ENCODE measurements at regions not wholly inside any gene's neighbourhood (a gene's known extent, or its start where the extent isn't known, plus 50 kb on each side); places are given as distances from the start of the nearest gene placed in this dataset.
A peak's percentile ranks its signal among the peaks of the same experiment; 100 is the strongest.

- Histone ChIP-seq H3K36me3 (ENCODE audit: control insufficient read depth, insufficient read depth, low read length) (no peaks in the 10 kb centered on the region), H3K27me3 (ENCODE audit: control insufficient read depth, insufficient read depth, low read length) (no peaks in the 10 kb centered on the region), H3K4me3 (ENCODE audit: low read depth, low read length) (no peak overlapping the region)
- no peak for TF ChIP-seq CTCF (IDR thresholded peaks at IDR 0.05; ENCODE audit: insufficient read depth, low read length, poor library complexity, severe bottlenecking)
- peak; percentile 58 for DNase-seq (ENCODE audit: low read depth)
Measured at GRCh38 chr2:100752628-100753333, 67.2 kb upstream of the NPAS2 start.

GRCh38 chr2:100753444-100753843 lies 66.5 kb upstream of the NPAS2 start:
- H3K27me3 ChIP-seq (ENCODE audit: control insufficient read depth, insufficient read depth, low read length), result no peaks in the 10 kb centered on the region
- TF ChIP-seq CTCF (IDR thresholded peaks at IDR 0.05; ENCODE audit: insufficient read depth, low read length, poor library complexity, severe bottlenecking), result no peak
- DNase-seq (ENCODE audit: low read depth), result no peak
- H3K4me3 ChIP-seq (ENCODE audit: low read depth, low read length), result no peak overlapping the region
- H3K36me3 ChIP-seq (ENCODE audit: control insufficient read depth, insufficient read depth, low read length), result no peaks in the 10 kb centered on the region

- Histone ChIP-seq H3K27me3 (ENCODE audit: control insufficient read depth, insufficient read depth, low read length) (no peaks in the 10 kb centered on the region), H3K4me3 (ENCODE audit: low read depth, low read length) (no peak overlapping the region), H3K36me3 (ENCODE audit: control insufficient read depth, insufficient read depth, low read length) (no peaks in the 10 kb centered on the region)
- no peak for TF ChIP-seq CTCF (IDR thresholded peaks at IDR 0.05; ENCODE audit: insufficient read depth, low read length, poor library complexity, severe bottlenecking)
- DNase-seq (ENCODE audit: low read depth), result no peak
Measured at GRCh38 chr2:100753881-100754280, 66.1 kb upstream of the NPAS2 start.

GRCh38 chr2:100754951-100755350 lies 65.0 kb upstream of the NPAS2 start:
- Histone ChIP-seq H3K27me3 (ENCODE audit: control insufficient read depth, insufficient read depth, low read length) (no peaks in the 10 kb centered on the region), H3K36me3 (ENCODE audit: control insufficient read depth, insufficient read depth, low read length) (no peaks in the 10 kb centered on the region), H3K4me3 (ENCODE audit: low read depth, low read length) (no peak overlapping the region)
- TF ChIP-seq CTCF (IDR thresholded peaks at IDR 0.05; ENCODE audit: insufficient read depth, low read length, poor library complexity, severe bottlenecking), result no peak
- no peak for DNase-seq (ENCODE audit: low read depth)

- no peak for TF ChIP-seq CTCF (IDR thresholded peaks at IDR 0.05; ENCODE audit: insufficient read depth, low read length, poor library complexity, severe bottlenecking)
- Histone ChIP-seq H3K36me3 (ENCODE audit: control insufficient read depth, insufficient read depth, low read length) (no peaks in the 10 kb centered on the region), H3K27me3 (ENCODE audit: control insufficient read depth, insufficient read depth, low read length) (no peaks in the 10 kb centered on the region), H3K4me3 (ENCODE audit: low read depth, low read length) (no peak overlapping the region)
- peak; percentile 34 for DNase-seq (ENCODE audit: low read depth)
Measured at GRCh38 chr2:100755441-100755840, 64.5 kb upstream of the NPAS2 start.

GRCh38 chr2:100756704-100757103 lies 63.2 kb upstream of the NPAS2 start:
- Histone ChIP-seq H3K36me3 (ENCODE audit: control insufficient read depth, insufficient read depth, low read length) (no peaks in the 10 kb centered on the region), H3K4me3 (ENCODE audit: low read depth, low read length) (no peak overlapping the region), H3K27me3 (ENCODE audit: control insufficient read depth, insufficient read depth, low read length) (no peaks in the 10 kb centered on the region)
- TF ChIP-seq CTCF (IDR thresholded peaks at IDR 0.05; ENCODE audit: insufficient read depth, low read length, poor library complexity, severe bottlenecking), result no peak
- DNase-seq (ENCODE audit: low read depth), result no peak
